HG03175 (cell line): ENCODE measurements at regions not wholly inside any gene's neighbourhood (a gene's known extent, or its start where the extent isn't known, plus 50 kb on each side); places are given as distances from the start of the nearest gene placed in this dataset.
"Not testable (repeated sequence)": the region's sequence is repeated elsewhere in the genome, so short reads cannot be mapped to it uniquely, and the experiment has no call there.

Experiments
- ATAC-seq: cut with Tn5 transposase; IDR thresholded peaks from one replicate; pipeline ENCODE4 v1.9.1; 2021; ENCODE audit warnings: mild to moderate bottlenecking, moderate library complexity; ENCODE audit not compliant: unreplicated experiment

DNA sequence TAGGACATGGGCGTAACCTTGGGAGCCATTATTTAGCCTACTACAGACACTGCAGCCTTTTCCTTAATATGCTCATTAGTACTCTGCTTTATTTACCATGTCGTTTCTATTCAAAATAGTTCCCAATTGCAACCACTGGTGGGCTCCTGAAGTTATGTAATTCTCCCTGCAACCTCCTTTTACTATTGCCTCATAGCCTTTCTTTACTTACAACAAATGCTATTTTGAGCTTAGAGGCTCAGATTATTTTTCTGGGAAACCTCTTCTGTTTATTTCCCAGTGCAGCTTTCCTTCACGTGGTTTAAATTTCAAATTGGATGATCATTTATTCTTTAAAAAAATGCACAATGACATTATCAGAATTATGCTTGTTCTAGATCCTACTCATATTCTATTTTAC, 492.3 kb upstream of the TMEFF2 start:
- ATAC-seq = no peak

DNA sequence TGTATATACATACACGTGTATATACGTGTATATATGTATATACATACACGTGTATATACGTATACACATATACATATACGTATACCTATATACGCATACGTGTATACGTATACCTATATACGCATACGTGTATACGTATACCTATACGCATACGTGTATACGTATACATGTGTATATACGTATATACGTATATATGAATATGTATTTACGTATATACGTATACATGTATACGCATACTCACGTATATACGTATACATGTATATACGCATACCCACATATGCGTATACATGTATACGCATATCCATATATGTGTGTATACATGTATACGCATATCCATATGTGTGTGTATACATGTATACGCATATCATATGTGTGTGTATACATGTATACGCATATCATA, 487.8 kb upstream of the TMEFF2 start:
- ATAC-seq = not testable (repeated sequence)

DNA sequence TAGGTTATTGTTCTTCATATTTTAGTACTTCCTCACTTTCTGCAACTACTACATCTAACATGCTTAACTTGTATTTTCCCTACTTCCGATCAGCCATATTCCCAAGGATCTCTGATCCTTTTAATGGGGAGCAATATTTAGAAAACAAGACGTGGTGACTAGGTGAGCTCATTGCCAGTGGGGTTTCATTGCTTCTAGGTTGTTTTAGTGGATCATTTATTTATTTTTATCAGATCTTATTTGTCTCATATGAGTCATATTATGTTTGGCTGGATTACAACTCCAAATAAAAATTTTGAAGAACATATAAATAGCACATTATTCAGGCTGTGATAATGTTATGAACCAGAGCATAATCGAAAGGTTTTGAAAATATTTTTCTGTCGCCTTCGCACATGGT, 480.9 kb upstream of the TMEFF2 start:
- ATAC-seq = no peak

DNA sequence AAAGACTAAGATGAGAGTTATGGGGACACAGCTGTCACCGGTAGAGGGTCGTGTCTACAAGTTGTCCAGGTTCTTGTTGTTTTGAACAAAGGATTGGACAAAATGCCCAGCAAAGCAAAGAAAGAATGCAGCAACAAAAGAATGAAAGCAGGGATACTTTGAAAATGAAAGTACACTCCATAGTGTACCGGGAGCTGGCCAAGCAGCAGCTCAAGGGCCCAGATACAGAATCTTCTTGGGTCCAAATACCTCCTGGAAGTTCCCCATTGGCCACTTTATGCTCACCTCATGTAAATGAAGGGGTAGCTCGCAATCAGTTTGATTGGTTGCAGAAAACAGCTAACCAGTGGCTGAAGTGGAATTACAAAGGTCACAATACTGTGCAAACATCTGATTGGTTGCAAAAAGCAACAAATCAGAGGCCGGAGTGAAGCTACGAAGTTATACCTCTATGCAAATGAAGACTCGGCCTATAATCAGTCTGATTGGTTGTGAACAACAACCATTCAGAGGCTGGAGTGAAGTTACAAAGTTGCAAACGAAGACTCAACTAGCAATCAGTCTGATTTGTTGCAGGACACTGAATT, 474.9 kb upstream of the TMEFF2 start:
- no peak for ATAC-seq

DNA sequence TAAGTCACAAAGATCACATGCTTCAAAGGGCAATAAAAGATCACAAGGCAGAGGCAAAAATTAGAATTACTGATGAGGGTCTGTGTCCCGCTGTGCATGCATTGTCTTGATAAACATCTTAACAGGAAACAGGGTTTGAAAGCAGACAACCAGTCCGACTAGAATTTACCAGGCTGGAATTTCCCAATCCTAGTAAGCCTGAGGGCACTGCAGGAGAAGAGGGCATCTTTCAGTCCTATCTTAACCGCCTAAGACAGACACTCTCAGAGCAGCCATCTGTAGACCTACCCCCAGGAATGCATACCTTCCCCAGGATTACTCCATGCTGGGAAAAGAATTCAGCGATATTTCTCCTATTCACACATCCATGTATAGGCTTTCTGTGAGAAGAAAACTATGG, 465.8 kb upstream of the TMEFF2 start:
- ATAC-seq = not testable (repeated sequence)

DNA sequence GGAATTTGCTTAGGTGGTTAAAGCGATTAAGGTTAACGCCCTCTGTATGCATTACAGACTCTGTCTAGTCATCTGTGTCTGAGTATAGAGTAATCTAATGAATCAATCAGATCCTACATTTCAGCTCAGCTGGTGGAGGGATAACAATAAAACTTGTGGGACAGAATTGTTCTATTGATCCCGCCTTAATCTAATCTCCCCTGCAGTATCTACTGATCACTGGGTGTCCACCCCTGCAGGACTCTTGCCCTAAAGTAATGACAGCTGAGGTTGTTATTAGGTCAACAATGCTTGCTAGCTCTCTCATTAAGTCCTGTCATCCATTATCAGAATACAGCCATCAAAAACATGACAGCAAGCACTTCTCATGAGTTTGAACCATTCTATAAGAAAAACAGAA, 462.6 kb upstream of the TMEFF2 start:
- no peak for ATAC-seq

DNA sequence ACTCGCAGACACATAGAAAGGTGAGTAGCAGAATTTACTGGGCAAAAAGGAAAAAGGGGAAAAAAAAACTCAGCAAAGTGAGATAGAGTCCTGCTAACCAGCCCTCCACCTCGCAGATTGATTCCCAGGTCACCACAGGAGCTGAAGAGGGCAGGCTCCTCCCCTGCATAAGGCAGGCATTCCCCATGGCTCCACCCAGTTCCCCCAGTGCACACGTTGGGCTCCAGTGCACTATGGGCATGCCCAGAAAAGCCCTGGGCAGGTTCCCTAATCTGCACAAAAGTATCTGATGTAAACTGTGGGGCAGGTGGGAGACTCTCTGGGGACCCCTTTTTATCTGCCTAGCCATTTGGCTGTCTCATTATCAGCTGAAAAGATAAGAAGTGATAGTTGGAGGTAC, 461.2 kb upstream of the TMEFF2 start:
- ATAC-seq = no peak

DNA sequence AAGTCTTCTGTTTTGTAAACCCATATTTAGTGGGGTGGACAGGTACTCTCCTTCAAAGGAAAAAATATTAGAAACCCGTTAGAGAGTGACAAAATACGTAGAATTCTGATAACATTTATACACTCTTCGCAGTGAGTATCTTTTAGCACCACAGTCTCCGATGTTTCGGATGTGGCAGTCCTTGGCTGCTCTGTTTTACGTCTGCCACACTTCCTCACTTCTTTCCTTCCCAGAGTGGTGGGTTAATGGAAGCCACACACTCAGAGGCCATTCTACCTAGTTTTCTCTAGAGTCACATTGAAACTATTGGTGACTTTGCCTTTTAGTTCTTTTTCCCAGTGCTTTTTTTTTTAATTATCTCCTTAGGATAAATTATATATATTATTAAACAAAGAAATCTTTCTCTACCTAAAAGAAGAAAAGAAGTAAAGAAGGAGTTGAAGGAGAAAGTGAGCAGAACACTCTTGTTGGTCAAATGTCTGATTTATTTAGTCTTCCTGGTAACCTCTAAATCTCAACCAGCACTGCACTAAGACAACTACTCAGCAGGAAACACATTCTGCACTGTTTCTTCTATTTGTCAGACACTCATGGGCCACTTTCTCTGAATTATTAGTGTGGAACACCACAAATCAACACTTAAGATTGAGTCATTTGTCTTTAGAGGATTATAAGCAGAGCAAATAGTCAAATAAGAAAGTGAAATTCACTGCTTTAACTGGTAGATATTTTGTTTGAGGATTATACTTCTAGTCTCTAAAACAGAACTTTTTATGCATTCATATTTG, 451.3 kb upstream of the TMEFF2 start:
- no peak for ATAC-seq

DNA sequence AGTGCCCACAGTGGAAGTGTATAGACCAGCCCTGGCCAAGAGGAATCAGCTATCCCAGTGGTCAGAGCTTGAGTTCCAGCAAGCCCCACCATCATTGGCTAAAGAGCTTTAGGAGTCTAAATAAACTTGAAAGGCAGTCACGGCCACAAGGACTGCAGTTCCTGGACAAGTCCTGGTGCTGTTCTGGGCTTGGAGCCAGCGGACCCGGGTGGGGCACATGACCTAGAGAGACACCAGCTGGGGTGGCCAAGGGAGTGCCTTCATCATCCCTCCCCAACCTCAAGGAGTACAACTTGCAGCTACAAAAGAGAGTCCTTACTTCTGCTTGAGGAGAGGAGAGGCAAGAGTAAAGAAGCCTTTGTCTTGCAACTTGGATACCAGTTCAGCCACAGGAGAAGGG, 439.8 kb upstream of the TMEFF2 start:
- ATAC-seq = no peak

DNA sequence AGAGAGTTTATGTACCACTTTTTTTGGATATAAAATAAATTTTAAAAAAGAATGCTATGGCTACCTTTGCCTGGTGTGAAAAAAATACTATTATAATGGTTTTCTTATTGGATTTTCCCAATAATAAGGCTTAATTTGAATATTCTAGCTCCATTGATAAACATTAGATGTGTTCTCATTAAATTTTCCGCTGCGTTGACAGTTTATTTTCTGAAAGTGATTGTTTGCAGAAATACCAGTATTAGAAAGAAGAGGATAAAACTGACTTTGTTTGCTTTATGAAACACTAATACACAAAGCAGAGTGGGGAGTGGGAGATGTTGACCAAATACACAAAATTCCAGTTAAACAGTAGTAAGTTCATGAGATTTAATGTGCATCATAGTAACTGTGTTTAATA, 433.3 kb upstream of the TMEFF2 start:
- ATAC-seq = no peak

DNA sequence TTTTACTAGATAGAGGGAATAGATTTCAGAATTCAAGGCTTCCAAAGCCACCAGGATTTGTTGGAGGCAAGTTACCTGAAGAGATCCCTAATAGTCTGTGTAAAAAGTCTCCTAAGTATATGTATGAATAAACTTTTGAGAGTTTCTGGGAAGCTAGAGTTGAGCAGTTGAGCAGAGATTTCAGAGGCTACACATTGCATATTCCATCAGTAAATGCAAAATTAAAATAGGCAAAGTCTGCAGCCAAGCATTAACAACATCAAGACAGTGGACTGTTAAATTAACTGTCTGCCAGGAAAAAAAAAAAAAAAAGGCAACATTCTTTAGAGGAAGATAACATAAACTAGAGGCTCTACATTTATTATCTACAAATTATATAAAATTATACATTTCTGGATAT, 420.4 kb upstream of the TMEFF2 start:
- ATAC-seq = no peak

DNA sequence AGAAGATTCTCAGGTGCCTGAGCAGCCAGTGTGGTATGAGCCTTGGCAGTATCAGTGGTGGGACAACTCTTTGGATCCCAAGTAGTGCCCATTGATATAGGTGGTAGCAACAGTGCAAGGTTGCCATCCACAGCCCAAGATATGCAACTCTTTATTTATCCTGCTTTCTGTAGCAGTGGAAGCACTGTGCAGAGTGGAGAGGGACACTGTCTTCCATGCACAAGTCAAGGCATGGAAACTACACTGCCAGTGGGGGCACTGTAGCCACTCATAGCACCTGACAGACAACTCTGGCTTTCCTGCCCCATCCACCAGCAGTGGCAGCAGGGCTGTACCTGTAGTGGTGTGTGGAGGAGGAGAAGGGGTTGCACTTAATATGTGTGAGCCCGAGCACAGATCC, 409.6 kb upstream of the TMEFF2 start:
- no peak for ATAC-seq

DNA sequence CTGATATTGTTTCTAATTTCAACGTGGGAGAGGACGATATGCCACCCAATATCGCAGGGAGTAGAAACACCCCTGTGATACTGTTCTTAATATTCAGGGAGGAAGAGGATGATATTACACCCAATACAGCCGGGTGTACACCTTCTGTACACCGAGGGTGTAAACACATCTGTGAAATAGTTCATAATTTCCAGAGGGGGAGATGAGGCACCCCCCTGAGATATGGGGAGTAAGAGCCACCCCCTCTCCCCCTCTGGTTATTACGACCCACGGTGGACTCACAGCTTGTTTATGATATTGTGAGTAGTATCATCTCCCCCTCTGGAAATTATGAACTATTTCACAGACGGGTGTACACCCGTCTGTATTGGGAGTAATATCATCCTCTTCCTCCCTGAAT, 403.9 kb upstream of the TMEFF2 start:
- not testable (repeated sequence) for ATAC-seq

DNA sequence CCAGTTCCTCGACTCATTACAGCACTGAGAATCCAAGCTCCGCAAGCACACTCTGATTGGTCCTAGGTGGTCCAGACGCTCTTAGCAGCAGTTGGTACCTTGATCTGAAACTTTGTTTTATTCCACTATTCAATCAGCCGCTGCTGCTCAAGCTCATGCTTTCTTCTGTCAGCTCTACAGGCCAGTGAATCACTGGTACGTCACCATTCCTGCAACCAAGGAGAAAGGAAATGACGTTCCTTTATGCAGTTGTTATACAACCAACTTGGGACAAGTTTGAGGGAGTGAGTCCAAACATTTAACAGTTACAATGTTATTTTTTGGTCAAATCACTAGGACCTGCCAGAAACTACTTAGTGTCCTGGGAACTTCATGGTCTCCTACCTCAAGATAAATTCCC, 398.8 kb upstream of the TMEFF2 start:
- ATAC-seq = no peak

DNA sequence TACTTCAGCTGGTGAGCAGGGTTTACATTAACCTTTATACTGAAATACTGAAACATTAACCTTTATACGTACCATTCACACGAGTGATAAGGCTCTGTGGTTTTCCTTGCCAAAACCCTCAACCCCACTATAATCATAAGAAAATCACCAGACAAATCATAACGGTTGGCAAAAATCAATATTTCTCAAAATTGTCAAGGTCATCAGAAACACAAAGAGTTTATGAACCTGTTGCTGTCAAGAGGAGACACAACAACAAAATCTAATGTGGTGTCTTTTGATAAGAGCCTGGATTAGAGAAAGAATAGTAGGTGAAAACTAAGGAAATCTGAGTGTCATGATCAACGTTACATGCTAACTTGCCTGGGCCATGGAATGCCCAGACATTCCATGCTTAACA, 396.9 kb upstream of the TMEFF2 start:
- no peak for ATAC-seq

DNA sequence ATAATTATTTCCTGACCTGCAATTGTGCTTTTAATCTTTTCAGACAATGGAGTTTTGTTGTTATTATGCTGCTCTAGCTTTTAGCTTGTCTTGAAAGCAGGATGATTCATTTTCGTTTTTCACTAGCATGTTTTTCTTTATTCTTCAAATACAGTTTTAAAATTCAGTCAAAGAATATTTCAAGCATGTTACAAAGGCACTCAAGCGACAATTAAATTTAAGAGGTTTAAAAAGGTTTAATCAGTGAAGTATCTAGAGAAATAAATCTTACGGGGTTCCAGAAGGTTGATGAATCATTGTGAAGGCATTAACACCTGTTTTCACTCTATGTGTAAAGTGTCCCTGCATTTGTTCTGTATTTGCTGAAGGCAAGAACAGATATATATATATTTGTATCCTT, 390.7 kb upstream of the TMEFF2 start:
- ATAC-seq = no peak

DNA sequence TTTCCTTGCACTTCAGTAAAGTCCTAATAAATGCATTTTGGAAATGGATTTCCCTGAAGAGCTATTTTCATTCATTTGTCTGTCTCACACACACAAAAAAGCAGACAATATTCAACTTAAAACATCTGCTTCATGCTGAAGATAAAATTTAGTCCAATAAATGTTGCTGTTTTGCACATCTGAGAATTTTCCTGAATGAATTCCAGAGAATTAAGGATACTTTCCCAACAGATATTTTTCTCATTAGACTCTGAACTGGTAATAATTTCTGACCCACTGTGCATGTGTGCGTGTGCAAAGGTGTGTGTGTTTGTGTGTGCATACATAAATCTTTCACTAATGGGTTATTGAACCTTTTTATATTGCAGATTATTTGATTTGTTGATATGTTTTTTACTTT, 390.2 kb upstream of the TMEFF2 start:
- no peak for ATAC-seq

DNA sequence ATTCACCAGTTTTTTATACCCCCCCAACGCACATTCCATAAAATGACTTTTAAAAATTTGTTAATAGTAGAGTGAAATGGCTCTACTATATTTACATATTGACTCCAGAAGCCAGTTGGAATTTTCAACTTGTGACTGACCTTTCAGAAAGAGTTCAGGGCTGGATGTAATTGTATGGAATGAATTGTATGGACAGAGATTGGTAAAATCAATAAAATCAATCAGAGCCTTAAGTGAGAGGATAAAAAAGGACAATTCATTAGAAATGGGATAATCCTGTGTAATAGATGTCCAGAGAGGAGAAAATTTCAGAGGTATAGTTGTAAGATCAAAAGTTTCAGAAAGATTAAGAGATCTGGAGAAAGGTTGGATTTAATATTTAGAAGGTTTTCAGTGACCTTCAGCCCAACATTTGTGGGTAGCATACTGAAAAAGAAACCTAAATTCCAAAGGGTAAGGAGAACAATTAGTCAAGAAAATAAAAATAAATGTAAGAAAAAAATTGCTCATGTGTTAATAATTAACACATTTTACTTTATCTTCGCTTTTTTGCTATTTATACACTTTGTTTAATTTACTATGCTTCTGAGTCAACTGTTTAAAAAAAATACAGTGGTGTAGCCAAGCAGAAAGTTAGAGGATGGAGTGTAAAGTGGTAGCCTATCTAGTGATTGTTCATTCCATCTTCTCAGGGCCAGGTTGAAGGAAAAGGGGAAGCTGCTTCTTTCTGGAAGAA, 385.4 kb upstream of the TMEFF2 start:
- ATAC-seq = no peak

DNA sequence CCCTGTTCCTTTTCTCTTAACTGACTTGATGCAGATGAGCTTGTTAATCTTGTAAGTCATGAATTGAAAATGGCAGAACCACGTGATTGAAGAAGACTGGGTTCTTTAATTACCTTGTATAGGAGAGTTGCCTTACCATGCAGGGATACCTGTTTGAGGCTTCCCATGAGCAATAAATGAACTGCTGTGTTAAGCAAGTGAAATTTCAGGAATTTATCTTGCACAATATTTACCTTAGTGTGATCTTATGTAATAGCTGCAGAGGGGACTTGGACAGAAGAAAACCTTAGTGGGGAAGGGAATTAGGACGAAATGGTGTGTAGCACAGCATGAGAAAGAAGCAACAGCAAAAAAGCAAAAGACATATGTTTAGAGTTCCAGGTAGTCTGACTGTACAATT, 384.0 kb upstream of the TMEFF2 start:
- ATAC-seq = no peak

DNA sequence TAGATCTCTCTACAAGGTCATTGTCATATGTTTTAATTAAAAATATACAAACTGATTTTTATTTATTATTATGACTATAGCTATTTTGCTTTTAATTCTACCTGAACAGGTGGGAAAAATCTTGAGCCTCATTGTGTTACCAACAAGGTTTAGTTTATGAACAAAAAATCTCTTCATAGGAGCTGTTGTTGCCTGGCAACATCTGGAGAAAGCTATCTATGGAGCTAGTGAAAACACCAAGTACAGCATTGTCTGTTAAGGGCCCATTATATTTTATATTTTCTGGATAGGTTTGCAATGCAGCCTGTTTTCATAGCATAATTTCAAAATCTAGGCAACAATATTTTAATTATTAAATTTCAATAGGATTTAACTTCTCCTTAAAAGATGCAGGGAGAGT, 383.0 kb upstream of the TMEFF2 start:
- ATAC-seq = no peak

DNA sequence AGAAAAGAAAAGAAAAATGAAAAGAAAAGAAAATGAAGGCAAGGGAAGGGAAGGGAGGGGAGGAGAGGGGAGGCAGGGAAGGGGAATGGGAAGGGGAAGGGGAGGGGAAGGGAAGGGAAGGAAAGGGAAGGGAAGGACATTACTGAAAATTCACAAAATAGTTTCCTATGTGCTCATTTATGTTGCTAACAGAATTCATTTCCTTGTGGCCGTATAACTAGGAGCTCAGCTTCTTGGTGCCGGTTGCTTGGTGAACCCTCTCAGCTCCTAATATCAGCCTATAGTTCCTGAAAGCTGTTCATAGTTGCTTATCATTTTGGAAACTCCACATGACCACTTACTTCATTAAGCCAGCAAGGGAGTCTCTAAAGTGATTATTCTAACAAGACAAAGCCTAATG, 379.8 kb upstream of the TMEFF2 start:
- no peak for ATAC-seq

DNA sequence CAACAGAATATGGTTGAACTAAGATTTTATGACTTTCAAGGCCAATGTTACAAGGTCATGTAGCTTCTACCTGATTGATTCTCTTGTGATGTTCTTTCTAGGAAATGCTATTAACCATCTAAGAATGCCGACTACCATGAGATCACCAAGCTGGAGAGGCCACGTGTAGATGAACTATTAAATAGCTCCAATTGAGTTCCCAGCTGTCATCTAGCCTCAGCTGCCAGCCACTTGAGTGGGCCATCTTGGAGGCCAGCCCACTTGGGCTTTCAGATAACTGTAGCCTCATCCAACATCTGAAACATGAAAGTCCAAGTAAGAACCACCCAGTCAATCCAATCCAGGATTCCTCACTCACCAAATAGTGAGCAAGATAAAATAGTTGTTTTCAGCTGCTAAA, 376.9 kb upstream of the TMEFF2 start:
- no peak for ATAC-seq
